Activated CD8-positive, alpha-beta memory T cell treated with anti-CD3 and anti-CD28 coated beads, Interleukin-2, amount 50 U/mL, for 4 hours (primary cell): ENCODE measurements at regions not wholly inside any gene's neighbourhood (a gene's known extent, or its start where the extent isn't known, plus 50 kb on each side); places are given as distances from the start of the nearest gene placed in this dataset.
"Not testable (repeated sequence)": the region's sequence is repeated elsewhere in the genome, so short reads cannot be mapped to it uniquely, and the experiment has no call there.

Experiments
- DNase-seq: peaks from one replicate; pipeline ENCODE4 v3.0.0-alpha.2; 2020

DNA sequence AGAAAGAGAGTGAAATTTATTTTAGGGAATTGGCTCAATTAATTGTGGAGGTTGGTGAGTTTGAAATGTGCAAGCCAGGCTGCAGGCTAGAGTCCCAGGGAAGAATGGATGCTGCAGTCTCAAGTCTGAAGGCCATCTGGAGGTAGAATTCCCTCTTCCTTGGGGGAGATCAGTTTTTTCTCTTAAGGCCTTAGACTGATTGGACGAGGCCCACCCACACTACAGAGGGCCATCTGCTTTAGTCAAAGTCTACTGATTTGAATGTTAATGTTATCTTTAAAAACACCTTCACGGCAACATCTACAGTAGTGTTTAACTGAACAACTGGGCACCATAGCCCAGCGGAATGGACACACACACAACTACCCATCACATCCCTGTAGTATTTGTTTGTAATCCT, 245.9 kb upstream of the IRF2BP2 start:
- no peak for DNase-seq

DNA sequence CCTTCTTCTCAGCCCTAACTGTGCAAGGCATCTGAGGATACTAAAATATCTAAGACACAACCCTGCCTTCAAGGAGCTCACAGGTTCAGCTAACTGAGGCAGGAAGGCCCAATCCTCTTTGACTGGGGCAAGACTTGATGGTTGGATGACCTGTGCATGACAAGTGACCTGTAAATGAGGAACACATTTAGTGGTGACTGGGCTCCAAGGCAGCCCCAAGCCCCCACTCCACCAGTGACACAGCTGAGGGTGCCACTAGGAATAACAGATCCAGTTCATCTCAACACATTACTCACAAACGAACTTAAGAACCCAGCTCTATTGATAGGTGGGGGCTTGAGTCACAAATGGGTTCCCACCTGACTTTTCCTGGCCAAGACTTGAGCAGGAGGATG, 244.7 kb upstream of the IRF2BP2 start:
- no peak for DNase-seq

DNA sequence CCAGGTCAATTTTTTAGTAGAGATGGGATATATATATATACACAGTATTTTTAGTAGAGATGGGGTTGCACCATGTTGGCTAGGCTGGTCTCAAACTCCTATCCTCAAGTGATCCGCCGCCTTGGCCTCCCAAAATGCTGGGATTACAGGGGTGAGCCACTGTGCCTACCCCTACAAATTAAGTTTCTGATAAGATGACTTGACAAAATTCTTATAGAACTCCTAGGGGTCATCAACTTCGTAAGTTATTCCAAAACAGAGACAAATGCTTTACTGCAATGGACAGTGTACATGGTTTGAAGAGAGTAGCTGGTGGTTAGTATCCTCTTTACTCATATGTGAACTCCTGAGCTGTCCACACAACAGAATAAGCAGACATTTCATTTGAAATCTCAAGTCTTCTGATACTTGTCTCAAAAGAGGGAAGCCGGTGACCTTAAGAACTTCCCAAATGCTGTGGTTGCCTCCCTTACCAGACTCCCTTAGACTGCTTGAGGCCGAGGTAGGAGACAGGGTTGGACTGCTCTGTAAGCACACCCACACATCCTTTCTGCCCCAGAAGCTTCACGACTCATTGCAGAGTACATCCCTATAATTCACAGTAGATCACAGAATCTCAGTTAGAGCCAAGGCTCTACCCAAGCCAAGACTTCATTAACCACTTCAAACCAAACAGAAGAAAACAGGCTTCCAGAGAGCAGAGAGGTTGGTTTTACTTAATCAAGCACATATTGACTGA, 244.1 kb upstream of the IRF2BP2 start:
- no peak for DNase-seq

DNA sequence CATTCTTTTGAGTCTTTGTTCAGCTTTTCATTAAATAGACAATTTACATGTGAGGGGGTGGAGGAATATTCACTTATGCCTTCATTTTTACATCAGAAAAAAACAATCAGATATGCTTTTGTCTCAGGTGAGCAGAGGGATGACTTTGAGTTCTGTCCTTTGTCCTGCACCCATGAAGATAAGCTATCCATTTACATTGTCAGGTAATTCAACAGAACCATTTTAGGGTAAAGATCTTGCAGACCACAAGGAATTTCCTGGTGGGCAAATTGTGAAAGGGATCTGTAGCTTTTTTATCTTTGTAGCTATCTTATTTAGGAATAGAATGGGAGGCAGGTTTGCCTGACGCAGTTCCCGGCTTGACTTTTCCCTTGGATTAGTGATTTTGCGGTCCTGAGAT, 242.7 kb upstream of the IRF2BP2 start:
- DNase-seq = no peak

DNA sequence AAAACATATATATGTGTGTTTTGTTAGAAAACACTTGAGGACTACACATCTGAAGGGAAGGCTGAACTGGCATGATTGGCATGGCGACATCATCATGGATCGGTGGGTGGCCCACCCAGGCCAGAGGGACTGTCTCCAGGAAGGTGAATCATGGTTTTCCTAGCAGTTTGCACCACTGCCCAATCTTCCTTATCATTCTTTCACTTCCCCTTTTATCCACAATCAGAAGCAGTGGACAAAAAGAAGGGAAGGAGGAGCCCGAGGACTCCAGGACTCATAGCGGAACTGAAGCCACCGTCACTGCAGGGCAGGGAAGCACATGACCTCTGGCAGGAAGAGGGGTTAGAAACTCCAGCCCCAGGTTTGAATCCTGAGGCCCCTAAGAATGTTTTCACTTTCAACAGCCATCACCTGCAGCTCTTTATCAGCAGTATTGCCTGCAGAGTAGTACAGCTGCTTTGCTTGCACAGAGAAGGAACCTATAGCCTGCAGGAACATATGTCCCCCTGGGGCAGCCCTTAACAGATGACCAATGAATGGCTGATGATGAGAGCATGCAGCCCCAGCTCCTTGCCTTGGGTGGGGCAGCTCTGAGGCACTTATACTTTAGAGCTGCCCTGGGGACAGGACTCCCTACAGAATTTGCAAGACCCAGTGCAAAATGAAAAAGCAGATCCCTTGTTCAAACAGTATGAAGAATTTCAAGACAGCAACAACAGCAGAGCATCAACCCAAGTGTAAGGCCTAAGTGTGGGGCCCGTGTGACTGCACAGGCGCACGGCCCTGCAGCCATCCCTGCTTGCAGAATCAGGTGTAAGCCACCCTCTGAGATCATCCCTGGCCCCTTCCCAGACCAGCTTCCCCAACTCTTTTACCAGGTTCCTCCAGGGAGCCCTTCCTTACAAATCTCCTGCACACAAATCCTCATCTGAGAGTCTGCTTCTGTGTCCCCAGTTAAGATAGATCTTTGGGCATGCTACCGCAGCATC, 241.8 kb upstream of the IRF2BP2 start:
- DNase-seq = no peak

DNA sequence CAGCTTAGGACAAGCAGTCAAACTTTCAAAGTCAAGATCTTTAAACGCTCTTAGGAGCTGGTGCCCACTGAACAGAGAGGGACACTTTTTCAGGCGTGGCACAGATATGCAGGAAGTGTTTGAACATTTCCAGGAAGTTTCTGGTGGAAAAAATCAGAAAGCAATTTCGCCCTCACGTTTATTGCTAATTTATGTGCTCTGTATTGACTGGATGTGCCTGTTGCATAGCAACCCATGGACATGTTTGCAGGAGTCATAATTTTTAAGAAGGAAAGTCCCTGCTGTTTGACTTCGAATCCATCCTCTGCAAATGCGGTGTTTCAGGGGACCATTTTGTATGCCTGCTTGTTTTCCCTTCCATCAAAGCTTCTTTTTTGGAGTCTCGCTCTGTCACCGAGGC, 239.9 kb upstream of the IRF2BP2 start:
- DNase-seq = no peak

DNA sequence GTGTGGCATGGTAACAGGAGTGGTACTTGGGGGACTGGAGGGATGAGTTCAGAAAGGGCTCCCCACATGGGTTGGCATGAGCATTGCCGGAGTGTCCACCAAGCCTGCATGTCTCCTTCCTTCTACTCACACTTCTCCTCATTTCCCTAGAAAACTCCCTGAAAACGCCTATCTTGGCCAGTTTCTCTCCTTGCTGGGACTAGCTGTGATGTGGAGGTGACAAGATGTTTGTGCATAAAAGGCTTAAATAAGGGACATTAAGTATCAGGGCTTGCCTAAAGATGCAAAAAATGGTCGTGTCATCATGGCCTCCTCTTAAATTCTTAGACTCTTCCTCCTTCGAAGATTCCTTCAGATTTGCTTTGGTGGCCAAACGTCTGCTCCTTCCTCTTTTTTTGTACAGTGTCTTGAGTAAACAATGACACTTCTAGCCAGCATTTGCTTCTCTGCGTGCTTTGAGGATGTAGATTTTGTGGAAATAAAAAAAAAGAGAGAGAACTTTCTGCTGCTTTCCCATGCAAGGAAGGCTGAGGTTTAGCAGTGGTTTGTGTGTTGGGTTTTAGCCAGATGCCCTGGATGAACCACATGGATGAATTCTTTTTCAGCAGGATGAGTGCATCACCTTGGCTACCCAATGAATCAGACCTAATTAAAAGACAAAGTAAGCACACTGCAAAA, 239.1 kb upstream of the IRF2BP2 start:
- DNase-seq = no peak

DNA sequence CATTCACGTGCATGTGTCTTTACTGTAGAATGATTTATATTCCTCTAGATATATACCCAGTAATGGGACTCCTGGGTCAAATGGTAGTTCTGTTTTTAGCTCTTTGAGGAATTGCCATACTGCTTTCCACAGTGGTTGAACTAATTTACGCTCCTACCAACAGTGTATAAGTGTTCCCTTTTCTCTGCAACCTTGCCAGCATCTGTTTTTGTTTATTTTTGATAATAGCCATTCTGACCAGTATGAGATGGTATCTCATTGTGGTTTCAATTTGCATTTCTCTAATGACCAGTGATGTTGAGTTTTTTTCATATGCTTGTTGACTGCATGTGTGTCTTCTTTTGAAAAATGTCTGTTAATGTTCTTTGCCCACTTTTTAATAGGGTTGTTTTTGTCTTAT, 236.8 kb upstream of the IRF2BP2 start:
- DNase-seq = not testable (repeated sequence)

DNA sequence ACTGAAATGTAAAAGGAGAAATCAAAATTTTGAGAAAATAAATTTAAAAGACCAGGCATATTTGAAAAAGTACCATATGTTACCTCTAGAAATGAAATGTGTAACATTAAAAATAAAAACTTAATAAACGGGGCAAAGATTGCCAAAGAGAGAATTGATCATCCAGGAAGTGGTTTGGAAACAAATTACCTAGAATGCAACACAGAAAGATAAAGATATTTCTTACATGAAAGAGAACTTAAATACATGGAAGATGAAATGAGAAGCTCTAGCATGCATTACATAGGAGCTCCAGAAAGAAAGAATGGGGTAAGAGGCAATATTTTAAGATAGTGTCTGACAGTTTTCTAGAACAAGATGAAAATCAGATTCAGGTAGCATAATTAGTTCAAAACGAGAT, 235.9 kb upstream of the IRF2BP2 start:
- no peak for DNase-seq

DNA sequence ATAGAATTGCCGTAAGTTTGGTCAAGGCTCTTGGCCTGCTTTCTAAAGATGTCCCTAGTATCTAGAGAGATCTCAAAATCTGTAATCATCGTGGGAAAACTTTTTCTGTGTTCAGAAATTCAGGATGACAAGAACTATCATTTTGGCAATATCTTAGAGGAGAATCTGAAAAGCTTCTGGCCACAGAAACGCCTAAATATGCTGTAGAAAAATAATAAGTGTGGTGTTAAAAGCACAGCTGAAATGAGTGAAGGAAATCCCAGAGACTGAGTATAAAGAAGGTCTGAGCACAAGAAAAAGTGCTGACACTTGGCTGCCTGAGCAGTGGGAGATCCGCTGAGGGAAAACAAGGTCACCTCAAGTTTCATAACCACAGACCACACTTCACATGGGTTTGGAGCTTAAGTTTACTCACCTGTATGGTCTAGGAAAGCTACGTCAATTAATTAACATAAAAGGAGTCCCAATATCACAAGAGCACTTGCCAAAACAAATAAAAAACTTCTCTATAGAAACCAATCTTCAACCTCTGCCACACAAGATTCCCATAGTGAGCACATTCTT, 235.2 kb upstream of the IRF2BP2 start:
- peak; percentile 29 for DNase-seq

DNA sequence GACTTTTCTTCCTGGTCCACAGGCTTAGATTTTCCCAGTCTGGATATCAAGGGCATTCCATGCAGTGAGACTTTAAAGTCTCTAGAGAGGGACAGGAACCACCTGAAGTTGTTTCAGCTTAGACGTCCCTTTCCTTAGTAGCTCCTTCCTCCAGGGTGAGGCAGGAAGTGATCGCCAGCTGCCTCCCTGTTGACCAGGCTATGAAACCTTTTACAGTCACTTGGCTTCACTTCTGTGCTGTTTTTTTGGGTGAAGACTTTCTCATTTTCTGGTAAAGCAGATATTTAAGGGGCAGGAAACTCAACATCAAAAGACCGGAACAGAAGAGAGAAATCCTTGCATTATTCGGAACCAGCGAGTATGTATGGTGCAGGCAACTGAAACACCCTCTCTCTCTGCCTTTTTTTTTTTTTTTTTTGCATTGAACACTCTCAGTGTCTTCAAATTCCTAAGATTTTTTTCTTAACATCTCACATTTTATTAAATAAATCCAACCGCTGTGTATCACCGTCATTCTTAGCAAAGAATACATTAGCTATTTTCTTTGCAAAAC, 234.6 kb upstream of the IRF2BP2 start:
- DNase-seq = no peak

DNA sequence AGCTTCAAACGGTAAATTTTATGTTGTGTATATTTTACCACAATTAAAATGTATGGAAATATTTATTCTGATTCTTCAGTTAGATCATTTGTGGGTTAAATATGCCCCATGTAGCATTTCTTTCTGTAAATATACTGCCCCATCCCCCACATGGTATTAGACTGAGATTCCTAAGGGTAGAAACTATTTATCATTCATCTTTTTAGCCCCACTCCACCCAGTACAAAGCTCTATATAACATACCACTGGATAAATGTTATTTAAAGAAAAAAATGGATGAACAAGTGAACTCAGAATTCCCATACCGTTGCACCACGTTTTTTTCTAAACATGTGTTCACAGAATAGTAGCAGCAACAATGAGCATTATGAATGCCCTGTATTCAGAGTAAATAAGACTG, 234.0 kb upstream of the IRF2BP2 start:
- DNase-seq = no peak

DNA sequence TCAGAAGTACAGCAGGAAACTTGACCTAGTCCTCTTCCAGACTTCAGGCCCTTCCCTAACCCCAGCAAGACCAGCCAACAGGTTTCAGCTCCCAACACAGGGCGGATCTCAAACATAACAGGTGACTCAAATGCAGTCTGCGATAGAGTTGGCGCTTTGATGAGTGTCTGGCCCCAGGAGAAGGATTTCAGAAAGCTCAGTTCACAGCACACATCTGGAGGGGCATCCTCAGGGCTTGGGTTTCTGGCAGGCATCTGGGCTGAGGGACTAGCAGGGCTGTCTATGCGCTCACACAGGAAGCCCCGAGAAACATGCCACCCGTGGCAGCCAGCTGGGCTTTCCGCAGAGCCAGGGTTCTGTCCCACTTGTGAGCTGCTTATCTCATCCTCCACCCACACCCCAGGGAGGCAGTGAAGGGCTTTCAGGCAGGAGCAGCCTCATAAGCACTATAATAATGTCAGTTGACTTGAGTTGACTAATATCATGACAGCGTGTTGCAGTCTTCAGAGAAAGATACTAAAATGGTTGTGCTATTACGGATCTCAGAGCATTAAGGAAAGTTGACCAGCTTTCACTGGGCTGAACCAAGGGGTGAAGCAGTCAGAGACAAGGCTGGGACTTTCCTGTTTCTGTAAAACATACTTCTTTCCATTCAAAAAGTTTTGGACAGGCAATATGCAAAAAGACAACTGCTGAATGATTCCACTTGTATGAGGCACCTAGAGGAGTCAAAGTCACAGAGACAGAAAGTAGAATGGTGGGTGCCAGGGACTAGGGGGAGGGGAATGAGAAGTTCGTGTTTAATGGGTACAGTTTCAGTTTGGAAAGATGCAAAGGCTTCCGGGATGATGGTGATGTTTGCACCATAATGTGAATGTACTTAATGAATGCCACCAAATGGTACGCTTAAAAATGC, 233.0 kb upstream of the IRF2BP2 start:
- DNase-seq = peak; percentile 65

DNA sequence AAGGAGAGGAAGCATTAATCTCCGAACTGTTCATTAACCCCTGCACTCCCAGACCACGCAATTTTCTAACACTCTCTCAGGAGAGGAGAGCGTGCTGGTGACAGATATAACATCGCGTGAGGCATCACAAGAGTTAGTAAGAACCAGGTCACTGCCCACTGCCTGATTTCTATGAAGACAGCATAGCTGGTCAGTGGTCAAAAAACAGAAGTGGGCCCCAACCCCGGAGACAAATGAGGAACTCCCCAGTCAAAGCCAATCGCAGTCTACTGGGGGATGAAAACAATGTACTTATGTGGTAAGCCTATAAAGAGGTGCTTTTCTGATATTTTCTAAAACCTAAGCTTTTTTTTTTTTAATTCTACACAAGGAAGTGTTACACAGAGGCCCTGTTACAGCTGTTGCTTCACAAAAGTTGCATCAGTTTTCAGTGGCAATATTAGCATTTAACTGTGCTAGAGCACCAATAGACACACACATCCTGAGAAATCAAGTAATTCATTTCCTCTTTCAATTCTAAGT, 231.8 kb upstream of the IRF2BP2 start:
- no peak for DNase-seq

DNA sequence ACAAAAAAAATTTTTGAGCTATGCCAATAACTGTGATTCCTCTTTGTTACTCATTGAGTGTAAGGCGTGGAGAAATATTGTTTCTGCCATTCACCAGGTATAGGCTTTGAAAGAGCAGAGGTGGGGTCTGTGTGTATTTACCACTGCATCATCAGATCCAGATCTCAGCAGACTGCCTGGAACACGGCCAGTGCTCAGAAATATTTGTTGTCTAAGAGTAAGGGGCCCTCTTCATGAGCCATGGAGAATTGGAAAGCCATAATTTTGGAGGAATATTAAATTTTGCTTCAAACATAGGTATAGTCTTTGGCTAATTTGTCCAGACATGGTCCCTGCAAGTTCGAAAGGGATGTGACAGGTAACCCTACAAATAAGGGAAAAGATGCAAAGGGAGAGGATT, 231.3 kb upstream of the IRF2BP2 start:
- no peak for DNase-seq

DNA sequence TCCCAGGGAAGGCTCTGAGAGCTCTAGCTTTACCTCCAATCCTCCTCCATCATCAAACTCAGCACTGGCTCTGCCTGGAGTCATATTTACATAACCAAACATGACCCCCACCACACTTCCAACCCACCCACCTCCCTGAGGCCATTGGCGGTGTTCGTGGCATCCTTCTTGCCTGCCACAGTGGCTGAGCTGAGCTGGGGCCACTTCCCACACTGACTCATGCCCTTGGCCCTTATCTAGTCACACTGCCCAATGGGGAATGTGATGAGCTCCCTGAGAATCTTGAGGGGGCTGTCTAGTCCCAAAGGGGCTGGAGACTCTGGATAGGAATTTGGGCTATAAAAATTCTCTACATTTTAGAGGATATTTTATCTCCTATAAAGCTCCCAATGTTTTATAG, 230.9 kb upstream of the IRF2BP2 start:
- DNase-seq = no peak

DNA sequence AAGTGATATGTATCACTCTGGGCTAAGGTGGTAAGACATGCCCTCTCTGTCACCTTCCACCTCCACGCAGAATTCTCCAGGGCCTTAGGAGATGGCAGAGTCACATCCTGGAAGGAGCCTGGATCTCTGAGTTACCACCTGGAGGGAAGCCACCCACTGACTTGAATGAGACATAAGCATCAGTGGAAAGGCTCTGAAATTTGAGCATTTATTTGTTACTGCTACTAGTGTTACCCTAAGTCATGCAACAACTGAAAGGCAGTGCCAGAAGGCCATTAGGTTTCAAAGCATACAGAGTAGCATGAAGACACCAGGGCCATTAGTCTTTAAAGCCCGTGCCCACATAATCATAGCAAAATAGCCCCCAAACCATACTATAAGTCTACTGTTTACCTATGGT, 230.3 kb upstream of the IRF2BP2 start:
- no peak for DNase-seq

DNA sequence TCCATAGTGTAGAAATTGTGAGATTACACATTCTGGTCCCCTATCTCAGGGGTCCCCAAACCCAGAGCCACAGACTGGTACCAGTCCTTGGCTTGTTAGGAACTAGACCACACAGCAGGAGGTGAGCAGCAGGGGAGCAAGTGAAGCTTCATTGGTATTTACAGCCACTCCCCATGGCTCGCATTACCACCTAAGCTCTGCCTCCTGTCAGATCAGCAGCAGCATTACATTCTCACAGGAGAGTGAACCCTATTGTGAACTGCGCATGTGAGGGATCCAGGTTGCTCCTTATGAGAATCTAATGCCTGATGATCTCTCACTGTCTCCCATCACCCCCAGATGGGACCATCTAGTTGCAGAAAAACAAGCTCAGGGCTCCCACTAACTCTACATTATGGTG, 229.7 kb upstream of the IRF2BP2 start:
- DNase-seq = no peak

DNA sequence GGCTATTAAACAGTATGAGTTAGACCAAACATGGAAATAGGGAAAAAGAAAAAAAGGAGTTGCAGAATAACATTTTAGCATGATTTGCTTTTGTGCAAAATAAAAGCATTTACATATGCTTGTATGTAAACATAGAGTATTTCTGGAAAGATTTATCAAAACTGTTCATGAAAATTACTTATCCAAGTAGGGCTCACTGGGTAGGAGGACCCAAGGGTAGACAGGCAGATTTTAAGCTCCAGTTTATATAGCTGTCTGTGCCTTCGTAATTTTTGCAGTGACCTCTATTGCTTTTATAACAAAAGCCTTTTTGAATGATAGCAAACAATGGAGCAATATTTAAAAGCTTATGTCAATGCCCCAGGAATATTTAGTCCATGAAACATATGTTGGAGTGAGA, 228.8 kb upstream of the IRF2BP2 start:
- no peak for DNase-seq

DNA sequence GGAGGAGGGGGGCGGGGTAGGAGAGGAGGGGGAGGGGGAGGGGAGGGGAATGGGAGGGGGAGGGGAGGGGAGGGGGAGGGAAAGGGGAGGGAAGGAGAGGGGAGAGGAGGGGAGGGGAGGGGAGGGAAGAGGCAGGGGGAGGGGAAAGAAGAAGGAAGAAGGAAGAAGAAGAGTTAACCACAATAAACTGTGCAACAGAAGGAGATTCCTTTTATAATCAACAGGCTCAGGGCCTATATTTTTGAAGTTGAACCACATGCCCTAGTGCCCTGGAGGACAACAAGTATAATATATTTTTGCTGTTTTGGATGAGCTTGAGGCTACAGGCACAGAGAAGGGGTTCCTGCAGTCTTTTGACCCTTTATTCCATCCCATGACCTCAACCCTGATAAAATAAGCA, 228.2 kb upstream of the IRF2BP2 start:
- no peak for DNase-seq

DNA sequence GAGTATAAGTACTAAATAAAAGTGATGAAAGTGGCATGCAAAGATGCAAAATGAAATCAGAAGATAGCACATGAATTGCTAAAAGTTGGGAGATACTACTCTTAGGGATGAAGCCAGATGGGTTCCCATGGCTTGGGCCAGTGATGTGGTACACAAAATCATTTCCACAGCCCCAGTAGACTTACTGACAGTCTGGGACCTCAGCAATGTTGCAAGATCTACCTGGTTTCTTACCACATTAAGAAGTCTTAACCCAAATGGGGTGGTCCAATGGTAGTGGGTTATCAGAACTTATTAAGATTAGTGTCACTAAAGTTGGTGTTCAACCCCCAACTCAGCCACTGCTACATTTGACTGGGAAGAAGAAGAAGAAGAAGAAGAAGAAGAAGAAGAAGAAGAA, 227.7 kb upstream of the IRF2BP2 start:
- DNase-seq = no peak
